Activated T-helper 1 cell treated with anti-CD3 and anti-CD28 coated beads, Interleukin-12 subunit alpha, Interleukin-12 subunit beta, Interleukin-2, Interleukin-4 antibody, amounts not matched to agents 30 ng/mL and 10 ng/mL and 1 ng/mL, durations not matched to agents 14 hours and 24 hours and 36 hours (primary cell): ENCODE measurements at regions not wholly inside any gene's neighbourhood (a gene's known extent, or its start where the extent isn't known, plus 50 kb on each side); places are given as distances from the start of the nearest gene placed in this dataset.

Source experiments
- DNase-seq: peaks from one replicate; pipeline ENCODE4 v3.0.0; 2021; ENCODE audit warnings: low spot score
- H3K27ac Mint-ChIP-seq: one replicate; pipeline ENCODE4 v1.8.0; 2021; ENCODE audit warnings: mild to moderate bottlenecking, mixed read lengths
- H3K27me3 Mint-ChIP-seq: one replicate; pipeline ENCODE4 v1.8.0; 2022; ENCODE audit warnings: mild to moderate bottlenecking, moderate library complexity, mixed read lengths; ENCODE audit not compliant: insufficient read depth
- H3K36me3 Mint-ChIP-seq: one replicate; pipeline ENCODE4 v1.8.0; 2021; ENCODE audit warnings: low read depth, mixed read lengths
- H3K4me1 Mint-ChIP-seq: one replicate; pipeline ENCODE4 v1.8.0; 2021; ENCODE audit warnings: low read depth, mixed read lengths
- H3K4me3 Mint-ChIP-seq: one replicate; pipeline ENCODE4 v1.8.0; 2021; ENCODE audit warnings: mild to moderate bottlenecking, moderate library complexity, mixed read lengths
- H3K9me3 Mint-ChIP-seq: one replicate; pipeline ENCODE4 v1.8.0; 2021; ENCODE audit warnings: mixed read lengths
- intact Hi-C: fragments of 100-400 bp; cut with micrococcal nuclease; formaldehyde crosslinking; loops from one replicate; pipeline ENCODE4 v1.15.1; 2024

- no peaks in the 10 kb centered on the region for H3K9me3 Mint-ChIP-seq
- no peak for DNase-seq
- no peaks in the 10 kb centered on the region for H3K36me3 Mint-ChIP-seq
- intact Hi-C loops: no loop called here
- H3K4me3 Mint-ChIP-seq: no peak overlapping the region
- no peak overlapping the region for H3K27ac Mint-ChIP-seq
- H3K27me3 Mint-ChIP-seq: peaks cover under 1% of the 10 kb centered on the region
- no peaks in the 10 kb centered on the region for H3K4me1 Mint-ChIP-seq
These were observed 155.4 kb upstream of the MYO3A start for GRCh38 chr10:25778646-25779045.

GRCh38 chr10:25786161-25786560, 147.9 kb upstream of the MYO3A start:
- peaks cover 2% of the 10 kb centered on the region for H3K27me3 Mint-ChIP-seq
- H3K27ac Mint-ChIP-seq: no peak overlapping the region
- intact Hi-C loops: no loop called here
- no peak for DNase-seq
- H3K9me3 Mint-ChIP-seq: no peaks in the 10 kb centered on the region
- H3K4me1 Mint-ChIP-seq: no peaks in the 10 kb centered on the region
- no peaks in the 10 kb centered on the region for H3K36me3 Mint-ChIP-seq
- no peak overlapping the region for H3K4me3 Mint-ChIP-seq

- DNase-seq: no peak
- Mint-ChIP-seq H3K9me3 (no peaks in the 10 kb centered on the region), H3K4me1 (no peaks in the 10 kb centered on the region), H3K4me3 (no peak overlapping the region), H3K27me3 (peaks cover 2% of the 10 kb centered on the region), H3K27ac (no peak overlapping the region), H3K36me3 (no peaks in the 10 kb centered on the region)
- intact Hi-C loops: no loop called here
These were observed 147.1 kb upstream of the MYO3A start for GRCh38 chr10:25786899-25787298.

GRCh38 chr10:25797888-25798429, 136.1 kb upstream of the MYO3A start:
- no peak overlapping the region for H3K4me3 Mint-ChIP-seq
- no peak overlapping the region for H3K27ac Mint-ChIP-seq

GRCh38 chr10:25804505-25804904, 129.5 kb upstream of the MYO3A start:
- no peaks in the 10 kb centered on the region for H3K9me3 Mint-ChIP-seq
- no peaks in the 10 kb centered on the region for H3K36me3 Mint-ChIP-seq
- H3K27me3 Mint-ChIP-seq: peaks cover 4% of the 10 kb centered on the region

More at GRCh38 chr10:25797888-25798429, 136.1 kb upstream of the MYO3A start:
- no peak for DNase-seq
- Mint-ChIP-seq H3K4me1 (no peaks in the 10 kb centered on the region), H3K27me3 (no peaks in the 10 kb centered on the region), H3K9me3 (no peaks in the 10 kb centered on the region), H3K36me3 (no peaks in the 10 kb centered on the region)
- intact Hi-C loops: no loop called here

GRCh38 chr10:25805986-25806385, 128.0 kb upstream of the MYO3A start:
- H3K36me3 Mint-ChIP-seq: no peaks in the 10 kb centered on the region
- H3K27me3 Mint-ChIP-seq: peaks cover 4% of the 10 kb centered on the region
- intact Hi-C loops: no loop called here
- H3K4me3 Mint-ChIP-seq: no peak overlapping the region
- H3K9me3 Mint-ChIP-seq: no peaks in the 10 kb centered on the region
- DNase-seq: no peak
- no peak overlapping the region for H3K27ac Mint-ChIP-seq
- H3K4me1 Mint-ChIP-seq: no peaks in the 10 kb centered on the region

More at GRCh38 chr10:25804505-25804904, 129.5 kb upstream of the MYO3A start:
- no peaks in the 10 kb centered on the region for H3K4me1 Mint-ChIP-seq
- no peak overlapping the region for H3K4me3 Mint-ChIP-seq
- no peak for DNase-seq
- intact Hi-C loops: no loop called here
- H3K27ac Mint-ChIP-seq: no peak overlapping the region

GRCh38 chr10:25808372-25808771, 125.7 kb upstream of the MYO3A start:
- DNase-seq: no peak
- H3K27me3 Mint-ChIP-seq: peaks cover 4% of the 10 kb centered on the region
- no peaks in the 10 kb centered on the region for H3K36me3 Mint-ChIP-seq
- H3K4me3 Mint-ChIP-seq: no peak overlapping the region
- intact Hi-C loops: no loop called here
- H3K4me1 Mint-ChIP-seq: no peaks in the 10 kb centered on the region
- H3K9me3 Mint-ChIP-seq: no peaks in the 10 kb centered on the region
- H3K27ac Mint-ChIP-seq: no peak overlapping the region

- DNase-seq: no peak
- Mint-ChIP-seq H3K4me1 (no peaks in the 10 kb centered on the region), H3K27me3 (peaks cover 6% of the 10 kb centered on the region), H3K27ac (no peak overlapping the region), H3K9me3 (no peaks in the 10 kb centered on the region), H3K4me3 (no peak overlapping the region), H3K36me3 (no peaks in the 10 kb centered on the region)
- intact Hi-C loops: no loop called here
These were observed 122.9 kb upstream of the MYO3A start for GRCh38 chr10:25811052-25811685.

- H3K27ac Mint-ChIP-seq: no peak overlapping the region
- H3K4me1 Mint-ChIP-seq: no peaks in the 10 kb centered on the region
- intact Hi-C loops: no loop called here
- no peak for DNase-seq
- H3K27me3 Mint-ChIP-seq: peaks cover 5% of the 10 kb centered on the region
- H3K36me3 Mint-ChIP-seq: no peaks in the 10 kb centered on the region
- no peak overlapping the region for H3K4me3 Mint-ChIP-seq
- no peaks in the 10 kb centered on the region for H3K9me3 Mint-ChIP-seq
These were observed 120.5 kb upstream of the MYO3A start for GRCh38 chr10:25813511-25813910.

- peaks cover 5% of the 10 kb centered on the region for H3K27me3 Mint-ChIP-seq
- no peak overlapping the region for H3K4me3 Mint-ChIP-seq
- intact Hi-C loops: no loop called here
- H3K9me3 Mint-ChIP-seq: no peaks in the 10 kb centered on the region
- H3K4me1 Mint-ChIP-seq: no peaks in the 10 kb centered on the region
- no peak overlapping the region for H3K27ac Mint-ChIP-seq
- H3K36me3 Mint-ChIP-seq: no peaks in the 10 kb centered on the region
- no peak for DNase-seq
These were observed 118.8 kb upstream of the MYO3A start for GRCh38 chr10:25815236-25815635.

- Mint-ChIP-seq H3K9me3 (no peaks in the 10 kb centered on the region), H3K36me3 (no peaks in the 10 kb centered on the region), H3K4me1 (peaks cover 7% of the 10 kb centered on the region), H3K27ac (no peak overlapping the region), H3K27me3 (peaks cover 5% of the 10 kb centered on the region), H3K4me3 (no peak overlapping the region)
- intact Hi-C loops: no loop called here
- DNase-seq: no peak
These were observed 117.8 kb upstream of the MYO3A start for GRCh38 chr10:25815999-25816768.

GRCh38 chr10:25817200-25817599, 116.8 kb upstream of the MYO3A start:
- H3K4me3 Mint-ChIP-seq: no peak overlapping the region
- DNase-seq: no peak
- peaks cover 5% of the 10 kb centered on the region for H3K27me3 Mint-ChIP-seq
- H3K4me1 Mint-ChIP-seq: peaks cover 7% of the 10 kb centered on the region
- no peaks in the 10 kb centered on the region for H3K9me3 Mint-ChIP-seq
- no peak overlapping the region for H3K27ac Mint-ChIP-seq
- H3K36me3 Mint-ChIP-seq: no peaks in the 10 kb centered on the region
- intact Hi-C loops: no loop called here

GRCh38 chr10:25818751-25819150, 115.3 kb upstream of the MYO3A start:
- no peak overlapping the region for H3K27ac Mint-ChIP-seq
- H3K36me3 Mint-ChIP-seq: no peaks in the 10 kb centered on the region
- H3K27me3 Mint-ChIP-seq: peaks cover 5% of the 10 kb centered on the region
- DNase-seq: no peak
- H3K4me3 Mint-ChIP-seq: no peak overlapping the region
- intact Hi-C loops: no loop called here
- H3K9me3 Mint-ChIP-seq: no peaks in the 10 kb centered on the region
- peaks cover 7% of the 10 kb centered on the region for H3K4me1 Mint-ChIP-seq
